AG09319 (cell line): ENCODE measurements at regions not wholly inside any gene's neighbourhood (a gene's known extent, or its start where the extent isn't known, plus 50 kb on each side); places are given as distances from the start of the nearest gene placed in this dataset.

Source experiments
- DNase-seq: peaks from one replicate; pipeline ENCODE4 v3.0.0-alpha.2; 2010; ENCODE audit warnings: low read depth; ENCODE audit errors: extremely low read depth
- CTCF ChIP-seq: IDR thresholded peaks from 2 replicates; pipeline ENCODE4 v1.5.1; 2011; ENCODE audit warnings: low read depth, mild to moderate bottlenecking, inconsistent platforms, low read length, moderate library complexity

- DNase-seq = no peak
- no peak for TF ChIP-seq CTCF
These were observed 54.4 kb upstream of the BTG1 start for GRCh38 chr12:92199819-92200576.

- no peak for DNase-seq
- no peak for TF ChIP-seq CTCF
These were observed 52.2 kb upstream of the BTG1 start for GRCh38 chr12:92197815-92198214.

DNA sequence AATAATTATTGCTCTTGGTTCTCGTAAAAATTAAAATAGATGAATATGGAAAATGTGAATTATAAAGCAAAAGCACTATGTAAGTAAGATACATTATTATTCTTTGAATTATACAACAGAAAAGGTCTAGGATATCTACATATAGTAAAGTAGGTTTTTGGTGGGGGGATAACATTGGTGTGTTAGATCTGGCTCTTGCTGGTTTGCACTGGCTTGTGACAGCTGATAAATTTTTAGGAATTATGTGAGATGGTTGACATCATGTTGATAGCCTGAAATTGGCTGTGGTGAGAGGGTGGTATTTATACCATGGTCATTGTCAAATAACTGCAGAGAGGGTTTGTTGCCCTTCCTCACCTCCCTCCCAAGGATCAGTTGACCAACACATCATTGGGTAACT, 50.7 kb upstream of the BTG1 start:
- no peak for TF ChIP-seq CTCF
- DNase-seq = no peak
